HG02885 (cell line): ENCODE measurements at regions not wholly inside any gene's neighbourhood (a gene's known extent, or its start where the extent isn't known, plus 50 kb on each side); places are given as distances from the start of the nearest gene placed in this dataset.
"Not testable (repeated sequence)": the region's sequence is repeated elsewhere in the genome, so short reads cannot be mapped to it uniquely, and the experiment has no call there.

Experiments
- ATAC-seq: cut with Tn5 transposase; IDR thresholded peaks from one replicate; pipeline ENCODE4 v1.9.1; 2021; ENCODE audit warnings: mild to moderate bottlenecking; ENCODE audit not compliant: unreplicated experiment, poor library complexity

- no peak for ATAC-seq
Observed at GRCh38 chr5:41995193-41995592, 70.1 kb downstream of the FBXO4 start.

GRCh38 chr5:42001673-42002072 lies 76.6 kb downstream of the FBXO4 start:
- ATAC-seq, result no peak

- ATAC-seq, result not testable (repeated sequence)
Observed at GRCh38 chr5:42003852-42004251, 78.8 kb downstream of the FBXO4 start.

GRCh38 chr5:42005561-42006153 lies 80.6 kb downstream of the FBXO4 start:
- peak; percentile 93 for ATAC-seq

- ATAC-seq, result no peak
Observed at GRCh38 chr5:42013561-42013960, 88.5 kb downstream of the FBXO4 start.

GRCh38 chr5:42015254-42015653 lies 90.2 kb downstream of the FBXO4 start:
- no peak for ATAC-seq

GRCh38 chr5:42015681-42016080 lies 90.6 kb downstream of the FBXO4 start:
- ATAC-seq, result no peak

GRCh38 chr5:42020788-42021530 lies 95.9 kb downstream of the FBXO4 start:
- no peak for ATAC-seq

- ATAC-seq, result peak; percentile 96
Observed at GRCh38 chr5:42021923-42022322, 96.8 kb downstream of the FBXO4 start.

- ATAC-seq, result peak; percentile 52
Observed at GRCh38 chr5:42022383-42022972, 97.4 kb downstream of the FBXO4 start.

- no peak for ATAC-seq
Observed at GRCh38 chr5:42026446-42026845, 101.4 kb downstream of the FBXO4 start.

GRCh38 chr5:42032137-42032536 lies 107.1 kb downstream of the FBXO4 start:
- ATAC-seq, result no peak

GRCh38 chr5:42035526-42035925 lies 110.4 kb downstream of the FBXO4 start:
- no peak for ATAC-seq

GRCh38 chr5:42036379-42036778 lies 111.3 kb downstream of the FBXO4 start:
- no peak for ATAC-seq

GRCh38 chr5:42037379-42037932 lies 112.4 kb downstream of the FBXO4 start:
- no peak for ATAC-seq

- no peak for ATAC-seq
Observed at GRCh38 chr5:42043400-42043799, 118.3 kb downstream of the FBXO4 start.

GRCh38 chr5:42057254-42057690 lies 132.2 kb downstream of the FBXO4 start:
- ATAC-seq, result peak; percentile 98

- ATAC-seq, result no peak
Observed at GRCh38 chr5:42059291-42059690, 134.2 kb downstream of the FBXO4 start.

- ATAC-seq, result no peak
Observed at GRCh38 chr5:42059778-42060464, 134.8 kb downstream of the FBXO4 start.

- no peak for ATAC-seq
Observed at GRCh38 chr5:42061121-42061520, 136.0 kb downstream of the FBXO4 start.

- ATAC-seq, result no peak
Observed at GRCh38 chr5:42064821-42065220, 139.7 kb downstream of the FBXO4 start.
